NCI-H2196 (cell line): ENCODE measurements at regions not wholly inside any gene's neighbourhood (a gene's known extent, or its start where the extent isn't known, plus 50 kb on each side); places are given as distances from the start of the nearest gene placed in this dataset.
"Not testable (repeated sequence)": the region's sequence is repeated elsewhere in the genome, so short reads cannot be mapped to it uniquely, and the experiment has no call there.

Experiments
- DNase-seq: peaks from one replicate; lab custom pipeline; 2025; ENCODE audit not compliant: unreplicated experiment; lab: John Stamatoyannopoulos, UW

GRCh38 chr2:52416340-52416739 lies 1351.3 kb upstream of the CHAC2 start:
- DNase-seq = no peak

- no peak for DNase-seq
Observed at GRCh38 chr2:52414561-52415295, 1352.9 kb upstream of the CHAC2 start.

GRCh38 chr2:52409308-52410118 lies 1358.1 kb upstream of the CHAC2 start:
- not testable (repeated sequence) for DNase-seq

- DNase-seq = no peak
Observed at GRCh38 chr2:52405980-52406379, 1361.6 kb upstream of the CHAC2 start.

GRCh38 chr2:52404866-52405265 lies 1362.7 kb upstream of the CHAC2 start:
- DNase-seq = no peak

- no peak for DNase-seq
Observed at GRCh38 chr2:52404046-52404445, 1363.6 kb upstream of the CHAC2 start.

GRCh38 chr2:52402128-52402527 lies 1365.5 kb upstream of the CHAC2 start:
- DNase-seq = no peak

- no peak for DNase-seq
Observed at GRCh38 chr2:52396836-52397235, 1364.9 kb upstream of the NRXN1 start.

- DNase-seq = no peak
Observed at GRCh38 chr2:52395912-52396311, 1364.0 kb upstream of the NRXN1 start.

- no peak for DNase-seq
Observed at GRCh38 chr2:52391621-52392020, 1359.7 kb upstream of the NRXN1 start.

- no peak for DNase-seq
Observed at GRCh38 chr2:52390651-52391050, 1358.7 kb upstream of the NRXN1 start.

- no peak for DNase-seq
Observed at GRCh38 chr2:52387937-52388590, 1356.1 kb upstream of the NRXN1 start.

GRCh38 chr2:52386433-52387030 lies 1354.6 kb upstream of the NRXN1 start:
- DNase-seq = no peak

GRCh38 chr2:52383541-52383940 lies 1351.6 kb upstream of the NRXN1 start:
- no peak for DNase-seq

GRCh38 chr2:52369178-52369577 lies 1337.2 kb upstream of the NRXN1 start:
- no peak for DNase-seq

GRCh38 chr2:52368141-52368540 lies 1336.2 kb upstream of the NRXN1 start:
- DNase-seq = no peak

GRCh38 chr2:52365946-52366345 lies 1334.0 kb upstream of the NRXN1 start:
- no peak for DNase-seq

- no peak for DNase-seq
Observed at GRCh38 chr2:52356556-52356955, 1324.6 kb upstream of the NRXN1 start.

GRCh38 chr2:52347292-52347691 lies 1315.4 kb upstream of the NRXN1 start:
- no peak for DNase-seq

- no peak for DNase-seq
Observed at GRCh38 chr2:52345676-52346075, 1313.7 kb upstream of the NRXN1 start.

- DNase-seq = no peak
Observed at GRCh38 chr2:52345082-52345481, 1313.2 kb upstream of the NRXN1 start.
